OCI-M1 (cell line): ENCODE measurements at regions not wholly inside any gene's neighbourhood (a gene's known extent, or its start where the extent isn't known, plus 50 kb on each side); places are given as distances from the start of the nearest gene placed in this dataset.

Experiments used
- DNase-seq: peaks from one replicate; lab custom pipeline; 2025; lab: John Stamatoyannopoulos, UW

DNA sequence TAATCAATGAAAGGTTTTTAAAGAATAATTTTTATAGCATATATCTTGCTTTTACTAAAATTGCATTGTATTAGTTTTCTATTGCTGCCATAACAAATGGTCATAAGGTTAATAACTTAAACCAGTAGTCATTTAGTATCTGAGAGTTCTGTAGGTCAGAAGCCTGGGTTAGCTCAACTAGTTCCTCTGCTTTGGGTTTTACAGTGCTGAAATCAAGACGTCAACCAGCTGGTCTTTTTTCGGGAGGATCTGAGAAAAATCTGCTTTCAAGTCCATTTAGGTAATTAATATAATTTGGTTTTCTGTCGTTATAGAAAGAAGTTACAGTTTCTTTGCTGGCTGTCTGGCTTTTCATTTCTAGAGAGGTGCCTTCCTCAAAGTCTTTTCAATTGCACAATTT is 577.7 kb downstream of the MRPL39 start:
- DNase-seq: no peak

DNA sequence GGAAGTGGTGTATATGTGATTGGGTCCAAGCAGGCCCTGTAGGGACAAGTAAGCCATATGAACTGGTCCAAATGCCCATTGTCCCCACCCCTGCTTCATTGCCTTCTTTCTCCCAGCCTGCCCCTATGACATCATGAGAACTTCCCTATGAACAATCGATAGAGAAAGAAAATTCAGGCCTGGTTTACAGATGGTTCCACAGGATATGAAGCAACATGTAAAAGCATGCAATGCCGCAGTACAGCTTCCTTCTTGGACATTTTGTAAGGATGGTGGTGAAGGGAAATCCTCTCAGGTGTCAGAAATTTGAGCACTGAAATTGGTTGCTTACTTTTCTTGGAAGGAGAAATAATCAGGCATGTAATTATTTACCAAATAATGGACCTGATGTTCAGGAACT is 581.7 kb downstream of the MRPL39 start:
- DNase-seq: no peak

DNA sequence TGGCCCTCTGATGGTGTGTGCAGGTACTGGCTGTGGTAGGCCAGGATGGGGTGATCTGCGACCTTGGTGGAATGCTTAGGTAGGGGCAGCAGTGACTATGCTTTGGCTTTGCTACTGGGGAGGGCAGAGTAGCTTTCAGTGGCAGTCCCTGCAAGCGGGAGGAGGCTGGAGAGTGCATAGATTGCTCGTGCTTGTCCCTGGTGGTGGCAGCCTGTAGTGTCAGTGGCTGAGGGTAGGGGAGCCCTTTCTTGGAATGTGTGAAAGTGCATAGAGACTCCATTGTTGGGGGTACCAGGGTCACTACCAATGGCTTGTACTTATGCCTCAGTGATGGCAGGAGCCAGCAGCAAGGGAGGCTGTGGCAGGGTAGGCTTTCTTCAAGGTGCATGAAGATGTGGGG is 582.6 kb downstream of the MRPL39 start:
- no peak for DNase-seq

DNA sequence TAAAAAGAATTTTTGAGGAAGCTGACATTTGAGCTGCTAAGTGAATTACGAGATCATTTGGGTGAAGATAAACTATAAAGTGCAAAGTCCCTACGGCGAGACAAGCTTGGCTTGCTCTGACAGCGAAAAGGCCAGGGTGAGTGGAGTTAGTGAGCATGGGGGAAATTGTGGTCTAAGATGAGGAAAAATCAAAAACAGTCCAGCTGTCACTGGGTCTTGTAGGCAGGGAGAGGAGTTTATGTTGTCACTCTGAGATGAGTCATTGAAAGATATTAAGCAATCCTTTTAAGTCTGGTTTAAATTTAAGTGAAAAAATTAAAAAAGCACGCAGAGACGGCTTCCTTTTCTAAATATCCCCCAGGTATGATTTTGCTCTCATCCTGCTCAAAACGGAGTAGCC is 601.9 kb downstream of the MRPL39 start:
- peak; percentile 46 for DNase-seq

DNA sequence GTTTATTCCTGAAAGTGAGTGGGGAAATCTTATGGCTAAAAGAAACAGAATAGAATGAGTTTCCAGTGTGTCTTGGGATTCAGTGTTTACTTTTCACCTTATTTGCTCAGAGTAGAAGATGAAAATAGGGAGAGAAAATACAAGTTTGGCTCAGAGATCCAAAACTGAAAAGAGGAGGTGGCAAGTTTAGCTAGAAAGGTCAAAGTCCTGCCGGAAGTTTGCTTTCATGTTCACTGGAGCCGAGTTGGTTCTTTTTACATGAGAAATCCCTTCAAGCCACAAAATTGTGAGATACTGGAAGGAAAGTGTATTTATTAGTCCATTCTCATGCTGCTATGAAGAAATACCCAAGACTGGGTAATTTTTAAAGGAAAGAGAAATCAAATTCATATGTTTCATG is 604.6 kb downstream of the MRPL39 start:
- DNase-seq: no peak

DNA sequence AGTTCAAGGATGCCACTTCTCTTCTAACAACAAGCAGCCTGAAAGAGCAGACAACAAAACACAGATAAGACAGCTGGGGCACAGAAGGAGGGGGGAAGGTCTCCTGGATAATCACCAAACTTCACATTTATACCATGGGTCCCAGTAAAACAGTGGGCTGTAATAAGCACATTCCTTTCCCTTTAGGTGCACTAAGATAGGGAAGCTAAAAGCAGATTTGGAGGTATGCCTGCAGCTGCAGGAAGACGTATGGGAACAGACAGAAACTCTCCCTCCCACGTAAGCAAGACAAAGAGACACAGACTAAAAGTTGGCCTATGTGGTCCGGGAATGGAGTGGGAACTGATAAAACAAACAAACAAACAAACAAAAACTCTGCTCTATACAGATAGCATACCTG is 612.1 kb downstream of the MRPL39 start:
- DNase-seq: peak; percentile 20

DNA sequence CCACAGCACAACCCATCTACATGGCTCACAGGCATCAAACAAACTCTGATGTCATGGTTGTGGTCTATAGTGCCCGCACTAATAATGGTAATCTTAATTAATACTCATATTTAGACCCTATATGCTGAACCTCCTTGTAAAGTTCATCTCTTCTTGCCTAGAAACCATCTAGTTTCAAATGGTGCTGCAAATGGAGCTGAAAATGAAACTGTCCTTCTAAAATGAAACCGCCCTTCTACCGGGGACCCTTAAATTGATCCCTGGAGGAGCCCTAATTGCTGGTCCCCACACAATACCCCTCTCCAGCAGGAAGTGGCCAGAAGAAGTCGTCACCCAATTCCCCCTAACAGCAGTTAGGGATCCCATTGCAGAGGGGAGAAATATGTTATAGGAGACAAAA is 612.6 kb downstream of the MRPL39 start:
- no peak for DNase-seq

DNA sequence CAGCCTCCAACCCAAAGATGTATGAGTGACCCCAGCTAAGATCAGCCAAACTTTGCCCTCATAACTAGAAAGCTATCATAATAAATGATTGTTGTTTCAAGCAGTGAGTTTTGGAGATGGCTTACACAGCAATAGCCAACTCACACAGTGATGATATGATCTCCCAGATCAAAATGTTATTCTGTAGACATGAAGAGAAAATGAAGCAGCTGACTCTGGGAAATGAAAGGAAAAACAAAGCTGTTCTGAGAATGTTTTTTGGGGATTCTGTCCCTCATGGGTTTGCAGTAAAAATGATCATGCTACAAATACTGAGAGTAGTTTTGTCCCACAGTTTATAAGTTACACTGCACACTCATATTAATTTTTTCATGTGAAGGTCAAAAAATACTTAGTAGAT is 617.8 kb downstream of the MRPL39 start:
- no peak for DNase-seq

DNA sequence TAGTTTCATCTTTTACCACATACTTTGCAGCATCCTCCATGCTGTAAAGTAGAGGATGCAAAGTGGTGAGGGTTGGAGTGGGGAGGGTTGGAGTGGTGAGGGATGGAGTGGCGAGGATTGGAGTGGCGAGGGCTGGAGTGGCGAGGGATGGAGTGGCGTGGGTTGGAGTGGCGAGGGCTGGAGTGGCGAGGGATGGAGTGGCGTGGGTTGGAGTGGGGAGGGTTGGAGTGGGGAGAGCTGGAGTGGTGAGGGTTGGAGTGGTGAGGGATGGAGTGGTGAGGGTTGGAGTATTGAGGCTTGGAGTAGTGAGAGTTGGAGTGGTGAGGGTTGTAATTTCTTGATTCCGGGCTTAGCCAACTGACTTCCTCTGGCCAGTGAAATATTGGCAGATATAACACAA is 618.3 kb downstream of the MRPL39 start:
- DNase-seq: no peak

DNA sequence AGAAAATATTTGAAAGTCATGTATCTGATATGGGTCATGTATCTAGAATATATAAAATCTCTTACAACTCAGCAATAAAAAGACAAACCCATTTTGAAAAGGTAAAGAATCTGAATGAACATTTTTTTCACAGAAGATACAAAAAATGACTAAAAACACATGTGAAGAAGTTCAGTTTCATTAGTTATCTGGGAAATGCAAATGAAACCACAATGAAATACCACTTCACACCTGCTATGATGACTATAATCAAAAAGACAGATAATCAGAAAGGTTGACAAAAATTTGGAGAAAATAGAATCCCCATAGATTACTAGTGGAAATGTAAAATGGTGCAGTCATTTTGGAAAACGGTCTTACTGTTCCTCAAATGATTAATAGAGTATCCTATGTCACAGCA is 631.0 kb downstream of the MRPL39 start:
- no peak for DNase-seq

DNA sequence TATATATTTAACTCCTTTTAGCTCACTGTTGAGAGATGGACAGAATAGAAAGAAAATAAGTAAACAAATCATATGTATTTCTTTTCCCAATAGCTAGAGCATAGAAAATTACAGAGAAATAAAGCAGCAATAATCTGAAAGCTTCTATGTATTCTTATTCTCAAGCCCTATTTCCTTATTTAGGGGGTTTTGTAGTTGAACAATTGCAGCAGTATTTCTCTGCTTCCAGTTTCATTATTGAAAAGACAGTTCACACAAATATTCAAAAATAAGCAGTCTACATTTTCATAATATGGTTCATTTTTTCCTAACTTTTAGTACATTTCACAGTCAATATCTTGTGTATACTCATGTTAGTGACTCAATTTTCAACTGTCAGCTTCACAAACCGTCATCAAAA is 638.2 kb downstream of the MRPL39 start:
- DNase-seq: no peak

DNA sequence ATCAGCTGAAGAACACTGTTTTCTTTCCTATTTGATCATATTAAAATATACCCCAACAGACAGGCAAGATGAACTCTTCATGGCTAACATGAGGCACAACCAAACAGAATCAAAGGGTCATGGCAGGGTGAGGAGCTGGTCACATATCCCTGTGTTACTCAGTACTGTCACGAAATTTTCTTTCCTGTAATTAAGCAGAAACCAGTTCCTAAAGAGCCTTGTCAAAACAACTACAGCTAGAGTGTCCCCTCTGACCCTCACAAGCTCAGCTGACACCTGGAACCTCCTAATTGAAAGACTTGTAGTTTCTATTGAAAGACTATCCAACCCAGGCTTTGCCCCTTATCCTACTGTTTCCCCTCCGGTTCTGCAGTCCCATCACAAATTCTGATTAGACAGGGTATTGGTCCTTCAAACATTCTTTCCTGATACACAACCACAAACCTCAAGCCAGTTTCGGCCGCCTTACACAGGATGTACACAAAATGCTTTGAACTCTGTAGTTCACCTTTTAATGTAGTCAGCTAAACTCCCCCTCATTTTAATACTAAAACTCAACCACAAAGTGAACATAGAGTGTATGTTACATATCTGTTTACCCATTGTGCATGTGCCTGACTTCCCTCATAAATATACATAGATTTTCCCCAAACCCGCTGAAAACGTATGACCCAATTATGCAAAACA is 651.9 kb downstream of the MRPL39 start:
- peak; percentile 21 for DNase-seq

DNA sequence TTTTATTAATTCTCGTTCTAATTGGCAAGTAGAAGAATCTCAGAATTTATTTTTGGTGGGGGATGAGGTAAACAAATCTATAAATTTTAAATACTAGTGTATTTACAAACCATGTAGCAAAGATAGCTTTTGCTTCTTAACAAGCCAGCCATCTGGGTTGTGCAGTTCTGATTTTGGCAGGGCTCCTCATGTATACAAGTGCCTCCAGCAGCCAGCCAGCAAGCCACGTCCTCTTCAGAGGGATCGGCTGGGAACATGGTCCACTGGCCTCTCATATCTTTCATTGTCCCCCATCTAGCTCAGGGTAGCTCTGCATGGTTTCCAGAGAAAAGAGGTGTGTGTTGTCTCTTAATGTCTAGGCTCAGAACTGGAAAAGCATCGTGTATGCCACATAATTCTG is 659.1 kb downstream of the MRPL39 start:
- DNase-seq: no peak

DNA sequence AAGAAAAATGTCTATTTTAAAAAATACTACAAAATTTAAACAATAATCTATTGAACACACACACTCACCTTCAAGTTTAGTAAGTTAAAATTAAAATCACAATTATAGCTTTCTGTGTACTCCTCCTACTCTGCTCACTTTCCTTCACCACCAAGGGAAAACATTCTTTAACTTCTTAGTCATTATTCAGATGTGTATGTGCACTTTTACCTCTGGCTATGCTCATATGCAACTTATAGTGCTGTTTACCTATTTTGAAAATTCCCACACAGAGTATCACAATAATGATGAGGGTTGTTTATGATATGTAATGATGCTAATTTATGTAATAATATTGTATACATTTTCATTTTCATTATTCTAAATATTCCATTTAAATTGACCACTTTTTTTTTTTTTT is 661.4 kb downstream of the MRPL39 start:
- no peak for DNase-seq

DNA sequence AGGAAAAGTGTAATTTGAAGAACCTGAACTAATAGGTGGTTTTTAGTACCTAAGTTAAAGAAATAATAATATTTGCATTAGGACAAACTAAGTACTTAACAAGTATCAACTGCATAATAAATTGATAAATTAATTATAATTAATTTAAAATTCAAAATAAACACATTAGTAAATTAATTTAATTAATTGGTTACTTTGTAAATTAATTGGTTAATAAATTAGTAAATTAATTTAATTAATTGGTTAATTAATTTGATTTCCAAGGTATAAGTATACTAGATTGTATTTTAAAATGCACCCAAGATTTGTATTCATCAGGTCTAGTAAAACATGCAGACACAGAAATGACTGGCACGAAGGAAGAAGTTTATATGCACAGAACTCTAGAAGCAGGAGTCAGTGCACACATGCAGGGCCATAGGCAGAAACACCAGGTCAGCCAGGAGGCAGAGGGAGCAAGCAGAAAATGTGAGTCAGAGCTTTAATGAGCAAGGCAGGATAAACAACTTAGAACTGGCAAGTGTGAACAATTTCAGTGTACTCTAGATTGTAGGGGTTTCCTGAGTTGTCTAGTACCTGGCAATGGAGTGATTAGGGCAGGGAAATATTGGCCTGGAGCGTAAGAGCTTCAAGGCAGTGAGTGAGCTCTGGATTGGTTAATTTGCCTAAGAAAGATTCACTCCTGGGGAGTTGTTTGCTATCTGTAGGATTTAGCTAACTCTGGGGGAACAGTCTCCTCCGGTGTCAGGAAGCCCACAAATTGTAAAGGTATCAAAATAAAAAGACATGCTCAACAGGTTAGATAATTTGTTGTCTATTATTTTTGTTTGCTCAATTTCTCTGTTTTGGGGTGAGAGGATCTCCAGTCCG is 665.7 kb downstream of the MRPL39 start:
- DNase-seq: no peak

DNA sequence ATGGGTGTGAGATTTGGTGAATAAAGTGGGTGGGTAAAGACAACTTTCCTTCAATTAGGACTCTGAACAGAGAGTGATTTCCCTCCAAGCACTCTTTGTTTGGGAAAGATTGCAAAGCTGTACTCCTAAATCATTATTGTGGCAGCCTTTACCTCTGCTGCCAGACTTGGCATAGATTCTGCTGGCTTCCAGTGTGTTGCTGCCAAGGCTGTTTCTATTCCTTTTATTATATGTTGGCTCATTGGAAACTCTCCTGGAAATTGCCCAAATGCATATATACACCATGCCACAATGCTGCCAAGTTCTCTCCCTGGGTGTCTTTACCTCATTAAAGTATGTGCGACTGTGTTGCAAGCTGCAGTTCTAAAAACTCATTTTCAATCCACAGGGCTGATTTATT is 668.0 kb downstream of the MRPL39 start:
- DNase-seq: no peak

DNA sequence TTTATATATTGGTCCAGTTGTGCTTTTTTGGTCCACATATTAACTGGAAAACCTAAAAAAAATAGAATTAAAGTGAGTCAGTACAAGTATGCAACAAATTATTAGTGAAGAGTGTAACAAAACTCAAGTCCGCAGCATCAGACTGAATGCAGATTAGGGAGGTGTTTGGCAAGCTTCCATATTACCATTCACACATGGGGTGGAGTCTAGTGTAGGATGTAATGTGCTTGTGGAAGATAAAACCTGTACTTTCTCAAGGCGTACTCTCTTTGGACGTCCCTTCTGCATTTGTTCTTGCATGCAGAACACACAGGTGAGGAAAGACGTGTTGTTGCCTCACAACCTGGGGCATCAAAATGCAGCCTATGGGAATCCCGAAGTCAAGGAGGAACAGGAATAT is 668.7 kb downstream of the MRPL39 start:
- peak; percentile 85 for DNase-seq

DNA sequence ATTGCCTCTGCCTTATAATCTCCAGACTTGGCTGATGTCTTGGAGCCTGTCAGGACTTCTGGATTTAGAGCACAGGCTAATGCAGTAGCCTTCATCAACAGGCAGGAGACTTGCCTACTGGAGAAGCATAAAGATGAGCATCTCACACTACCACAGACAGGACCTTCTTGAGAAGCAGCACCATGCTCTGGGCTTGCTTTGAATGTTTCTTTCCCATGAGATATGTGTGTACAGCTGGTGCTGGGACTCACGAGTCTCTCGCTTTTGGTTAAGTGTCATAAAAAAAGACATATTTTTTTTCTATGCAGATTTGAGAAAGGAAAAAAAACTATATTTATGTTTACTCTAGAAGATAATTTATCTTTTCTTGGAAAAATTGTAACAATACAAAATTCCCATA is 671.3 kb downstream of the MRPL39 start:
- DNase-seq: no peak

DNA sequence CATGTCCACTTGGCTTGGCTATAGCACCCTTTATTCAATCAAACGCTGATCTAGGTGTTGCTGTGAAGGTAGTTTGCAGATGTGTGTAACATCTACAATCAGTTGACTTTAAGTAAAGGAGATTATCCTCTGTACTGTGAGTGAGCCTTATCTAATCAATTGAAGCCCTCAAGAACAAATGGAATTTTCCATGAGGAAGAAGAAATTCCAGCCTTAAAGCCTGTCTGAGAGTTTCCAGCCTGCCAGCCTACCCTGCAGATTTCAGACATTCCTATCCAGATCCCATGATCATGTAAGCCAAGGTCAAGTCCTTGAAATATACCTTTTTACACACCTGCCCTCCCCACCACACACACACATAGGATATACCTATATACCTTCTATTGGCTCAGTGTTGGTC is 696.7 kb downstream of the MRPL39 start:
- no peak for DNase-seq

DNA sequence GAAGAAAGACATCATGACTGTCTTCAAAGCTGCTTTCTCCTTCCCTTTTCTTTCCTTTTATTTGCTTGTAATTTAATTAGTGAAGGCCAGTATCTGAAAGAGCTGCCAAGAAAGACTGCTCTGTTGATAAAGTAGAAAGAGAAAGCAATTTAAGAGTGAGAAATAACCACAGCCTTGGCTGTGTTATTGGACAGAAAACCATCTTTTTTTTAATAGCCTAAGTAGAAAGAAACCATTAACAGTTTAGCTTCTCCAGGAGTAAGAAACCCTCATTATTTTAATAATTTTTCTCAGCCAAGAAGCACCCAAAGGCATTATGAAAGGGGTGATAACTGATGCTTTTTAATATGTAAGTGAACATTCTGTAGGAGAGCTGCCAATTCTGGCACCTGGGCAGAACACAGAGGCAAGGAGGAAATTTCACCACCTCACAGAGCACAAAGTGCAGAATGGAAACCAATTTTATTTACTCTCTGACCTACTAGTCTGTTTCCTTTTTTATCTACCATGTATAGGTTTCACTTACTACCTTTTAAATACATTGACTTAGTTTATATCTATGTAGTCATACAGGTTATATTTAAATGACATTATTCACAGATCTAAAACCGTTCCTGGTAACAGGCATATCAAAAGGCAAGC is 703.2 kb downstream of the MRPL39 start:
- DNase-seq: peak; percentile 28

DNA sequence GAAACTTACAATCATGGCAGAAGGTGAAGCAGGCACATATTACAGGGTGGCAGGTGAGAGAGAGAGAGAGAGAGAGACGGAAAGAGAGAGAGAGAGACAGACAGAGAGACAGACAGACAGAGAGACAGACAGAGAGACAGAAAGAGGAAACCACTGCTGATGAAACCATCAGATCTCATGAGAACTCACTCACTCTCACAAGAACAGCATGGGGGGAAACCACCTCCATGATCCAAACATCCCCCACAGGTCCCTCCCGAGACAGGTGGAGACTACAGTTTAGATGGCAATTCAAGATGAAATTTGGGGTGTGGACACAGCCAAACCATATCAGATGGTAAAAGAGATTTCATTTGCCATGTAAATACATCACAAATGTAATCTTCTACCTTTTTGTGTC is 708.1 kb downstream of the MRPL39 start:
- DNase-seq: peak; percentile 12

DNA sequence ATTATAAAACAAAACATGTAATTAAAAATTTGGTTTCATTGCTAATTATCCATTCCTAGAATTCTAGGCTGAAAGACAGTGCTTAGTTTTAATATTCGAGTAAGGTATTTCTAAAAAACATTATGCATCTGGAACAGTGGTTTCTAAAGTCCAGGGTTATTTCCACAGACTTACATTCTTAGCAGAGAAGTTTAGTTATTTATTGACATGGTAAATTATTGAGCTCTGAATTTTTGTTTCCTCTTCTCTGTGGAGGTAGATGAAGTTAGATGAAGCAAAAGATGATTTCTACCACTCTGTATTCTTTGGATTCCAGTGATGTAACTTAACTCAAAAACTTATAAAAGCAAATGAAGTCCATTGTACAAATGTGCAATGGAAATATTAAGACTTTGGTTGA is 709.4 kb downstream of the MRPL39 start:
- DNase-seq: no peak

DNA sequence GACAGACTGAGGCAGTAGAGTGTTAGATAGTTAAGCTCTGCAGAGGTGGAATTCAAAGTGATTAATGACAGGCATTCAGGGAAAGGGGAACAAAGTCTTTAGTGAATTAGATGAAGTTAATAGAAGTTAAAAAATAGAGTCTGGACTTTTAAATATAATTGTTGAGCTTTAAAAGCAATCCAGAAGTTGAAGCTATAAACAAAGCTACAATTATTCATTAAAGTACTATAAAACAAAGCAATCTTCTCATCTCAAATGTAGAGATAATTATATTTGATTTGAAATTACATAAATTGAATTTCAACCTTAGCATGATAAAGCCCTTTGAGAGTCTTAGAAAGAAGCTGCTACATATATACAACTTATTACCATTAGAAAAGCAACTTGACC is 710.6 kb downstream of the MRPL39 start:
- DNase-seq: no peak
